SKM-1 (cell line): ENCODE measurements at regions not wholly inside any gene's neighbourhood (a gene's known extent, or its start where the extent isn't known, plus 50 kb on each side); places are given as distances from the start of the nearest gene placed in this dataset.

Experiments used
- DNase-seq: peaks from one replicate; lab custom pipeline; 2025; ENCODE audit not compliant: unreplicated experiment; lab: John Stamatoyannopoulos, UW

- DNase-seq, result no peak
These were observed 496.9 kb upstream of the ZMIZ1 start for GRCh38 chr10:78571891-78572290.

- no peak for DNase-seq
These were observed 496.2 kb upstream of the ZMIZ1 start for GRCh38 chr10:78572565-78572964.

- no peak for DNase-seq
These were observed 494.2 kb upstream of the ZMIZ1 start for GRCh38 chr10:78574547-78574946.

GRCh38 chr10:78575400-78575799, 493.4 kb upstream of the ZMIZ1 start:
- DNase-seq, result no peak

- no peak for DNase-seq
These were observed 492.5 kb upstream of the ZMIZ1 start for GRCh38 chr10:78576276-78576675.

GRCh38 chr10:78577712-78578111, 491.1 kb upstream of the ZMIZ1 start:
- peak; percentile 79 for DNase-seq

GRCh38 chr10:78578929-78579328, 489.8 kb upstream of the ZMIZ1 start:
- DNase-seq, result no peak

GRCh38 chr10:78579576-78579975, 489.2 kb upstream of the ZMIZ1 start:
- DNase-seq, result no peak

- no peak for DNase-seq
These were observed 488.8 kb upstream of the ZMIZ1 start for GRCh38 chr10:78579995-78580394.

GRCh38 chr10:78581133-78581694, 487.6 kb upstream of the ZMIZ1 start:
- DNase-seq, result no peak

- no peak for DNase-seq
These were observed 486.2 kb upstream of the ZMIZ1 start for GRCh38 chr10:78582540-78582939.

- no peak for DNase-seq
These were observed 484.5 kb upstream of the ZMIZ1 start for GRCh38 chr10:78584266-78584665.

- no peak for DNase-seq
These were observed 484.1 kb upstream of the ZMIZ1 start for GRCh38 chr10:78584681-78585080.

- DNase-seq, result no peak
These were observed 482.8 kb upstream of the ZMIZ1 start for GRCh38 chr10:78585952-78586351.

GRCh38 chr10:78588194-78588811, 480.5 kb upstream of the ZMIZ1 start:
- DNase-seq, result no peak

GRCh38 chr10:78589687-78590086, 479.1 kb upstream of the ZMIZ1 start:
- no peak for DNase-seq

GRCh38 chr10:78591066-78591465, 477.7 kb upstream of the ZMIZ1 start:
- no peak for DNase-seq

- DNase-seq, result no peak
These were observed 474.1 kb upstream of the ZMIZ1 start for GRCh38 chr10:78594559-78595268.

GRCh38 chr10:78595269-78595619, 473.5 kb upstream of the ZMIZ1 start:
- DNase-seq, result no peak

GRCh38 chr10:78596556-78596955, 472.2 kb upstream of the ZMIZ1 start:
- no peak for DNase-seq

GRCh38 chr10:78597796-78598555, 470.8 kb upstream of the ZMIZ1 start:
- DNase-seq, result no peak
